GM19025 (cell line): ENCODE measurements at regions not wholly inside any gene's neighbourhood (a gene's known extent, or its start where the extent isn't known, plus 50 kb on each side); places are given as distances from the start of the nearest gene placed in this dataset.

Experiments
- ATAC-seq: cut with Tn5 transposase; IDR thresholded peaks from one replicate; pipeline ENCODE4 v1.9.1; 2021; ENCODE audit warnings: mild to moderate bottlenecking, low read depth, moderate library complexity; ENCODE audit not compliant: unreplicated experiment

- no peak for ATAC-seq
These were observed 58.5 kb downstream of the MAIP1 start for GRCh38 chr2:200013906-200014305.

GRCh38 chr2:200021449-200022114 lies 66.2 kb downstream of the MAIP1 start:
- no peak for ATAC-seq

GRCh38 chr2:200022511-200022910 lies 67.1 kb downstream of the MAIP1 start:
- no peak for ATAC-seq

- ATAC-seq = no peak
These were observed 68.2 kb downstream of the MAIP1 start for GRCh38 chr2:200023570-200023969.

- ATAC-seq = no peak
These were observed 70.3 kb downstream of the MAIP1 start for GRCh38 chr2:200025717-200026116.

- ATAC-seq = no peak
These were observed 71.2 kb downstream of the MAIP1 start for GRCh38 chr2:200026332-200027230.

- no peak for ATAC-seq
These were observed 73.6 kb downstream of the MAIP1 start for GRCh38 chr2:200028998-200029397.

- no peak for ATAC-seq
These were observed 77.5 kb downstream of the MAIP1 start for GRCh38 chr2:200032895-200033294.

GRCh38 chr2:200033929-200034328 lies 78.5 kb downstream of the MAIP1 start:
- ATAC-seq = no peak

- ATAC-seq = no peak
These were observed 79.4 kb downstream of the MAIP1 start for GRCh38 chr2:200034816-200035215.

GRCh38 chr2:200039724-200040650 lies 84.6 kb downstream of the MAIP1 start:
- ATAC-seq = no peak

GRCh38 chr2:200040831-200041230 lies 85.4 kb downstream of the MAIP1 start:
- ATAC-seq = no peak

GRCh38 chr2:200041639-200042038 lies 86.3 kb downstream of the MAIP1 start:
- no peak for ATAC-seq

GRCh38 chr2:200042102-200042735 lies 86.8 kb downstream of the MAIP1 start:
- ATAC-seq = no peak

GRCh38 chr2:200042944-200043343 lies 87.6 kb downstream of the MAIP1 start:
- no peak for ATAC-seq

- ATAC-seq = no peak
These were observed 89.1 kb downstream of the MAIP1 start for GRCh38 chr2:200044453-200044852.

- no peak for ATAC-seq
These were observed 93.0 kb downstream of the MAIP1 start for GRCh38 chr2:200048421-200048820.

GRCh38 chr2:200049086-200049485 lies 93.7 kb downstream of the MAIP1 start:
- no peak for ATAC-seq

- no peak for ATAC-seq
These were observed 95.7 kb downstream of the MAIP1 start for GRCh38 chr2:200050921-200051610.

GRCh38 chr2:200051611-200051945 lies 96.2 kb downstream of the MAIP1 start:
- ATAC-seq = no peak
